Activated CD4-positive, alpha-beta memory T cell treated with anti-CD3 and anti-CD28 coated beads for 36 hours (primary cell): ENCODE measurements at regions not wholly inside any gene's neighbourhood (a gene's known extent, or its start where the extent isn't known, plus 50 kb on each side); places are given as distances from the start of the nearest gene placed in this dataset.
"Not testable (repeated sequence)": the region's sequence is repeated elsewhere in the genome, so short reads cannot be mapped to it uniquely, and the experiment has no call there.

Experiments
- CTCF ChIA-PET: fragments of 350-600 bp; sonication (Branson Sonifier 250); formaldehyde crosslinking; loops from one replicate; lab custom pipeline; 2021; ENCODE audit warnings: antibody characterized with exemption, inconsistent platforms; lab: Charles Lee
- POLR2A ChIA-PET: fragments of 350-600 bp; sonication (Branson Sonifier 250); formaldehyde crosslinking; loops from one replicate; lab custom pipeline; 2021; ENCODE audit warnings: antibody characterized with exemption; lab: Charles Lee
- DNase-seq: peaks from one replicate; pipeline ENCODE4 v3.0.0-alpha.2; 2020
- H3K27ac Mint-ChIP-seq: one replicate; pipeline ENCODE4 v1.8.0; 2021; ENCODE audit warnings: mixed read lengths
- H3K27me3 Mint-ChIP-seq: one replicate; pipeline ENCODE4 v1.8.0; 2021; ENCODE audit warnings: mixed read lengths
- H3K36me3 Mint-ChIP-seq: one replicate; pipeline ENCODE4 v1.8.0; 2021; ENCODE audit warnings: mixed read lengths
- H3K4me1 Mint-ChIP-seq: one replicate; pipeline ENCODE4 v1.8.0; 2021; ENCODE audit warnings: low read depth, mixed read lengths
- H3K4me3 Mint-ChIP-seq: one replicate; pipeline ENCODE4 v1.8.0; 2021; ENCODE audit warnings: mild to moderate bottlenecking, mixed read lengths
- H3K9me3 Mint-ChIP-seq: one replicate; pipeline ENCODE4 v1.8.0; 2021; ENCODE audit warnings: mixed read lengths
- intact Hi-C: fragments of 100-400 bp; cut with micrococcal nuclease; formaldehyde crosslinking; loops from one replicate; pipeline ENCODE4 v1.15.1; 2023

DNA sequence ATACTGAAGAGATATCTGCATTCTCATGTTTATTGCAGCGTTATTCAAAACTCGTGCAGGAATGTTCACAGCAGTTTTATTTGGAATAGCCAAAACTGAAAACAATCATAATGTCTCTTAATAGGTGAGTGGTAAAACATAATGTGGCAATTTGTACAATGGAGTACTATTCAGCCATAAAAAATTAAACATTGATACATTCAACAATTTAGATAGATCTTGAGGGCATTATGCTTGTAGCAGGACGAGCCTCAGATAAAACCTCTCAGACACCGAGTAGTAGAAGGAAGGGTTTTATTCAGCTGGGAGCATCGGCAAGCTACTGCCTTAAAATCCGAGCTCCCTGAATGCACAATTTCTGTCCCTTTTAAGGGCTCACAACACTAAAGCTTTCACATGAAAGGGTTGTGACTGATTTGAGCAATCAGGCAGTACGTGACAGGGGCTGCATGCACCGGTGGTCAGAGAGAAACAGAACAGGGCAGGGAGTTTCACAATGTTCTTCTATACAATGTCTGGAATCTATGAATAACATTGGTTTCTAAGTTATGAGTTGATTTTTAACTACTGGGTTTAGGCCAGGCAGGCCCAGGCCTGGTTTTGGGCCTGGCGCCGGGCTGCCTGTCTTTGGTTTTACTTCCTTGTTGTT, 195.3 kb upstream of the PRSS16 start:
- H3K4me1 Mint-ChIP-seq, H3K36me3 Mint-ChIP-seq, DNase-seq, H3K9me3 Mint-ChIP-seq, CTCF ChIA-PET, intact Hi-C loops, POLR2A ChIA-PET, H3K27ac Mint-ChIP-seq, H3K4me3 Mint-ChIP-seq: not testable (repeated sequence)
- H3K27me3 Mint-ChIP-seq: peaks cover 17% of the 10 kb centered on the region

DNA sequence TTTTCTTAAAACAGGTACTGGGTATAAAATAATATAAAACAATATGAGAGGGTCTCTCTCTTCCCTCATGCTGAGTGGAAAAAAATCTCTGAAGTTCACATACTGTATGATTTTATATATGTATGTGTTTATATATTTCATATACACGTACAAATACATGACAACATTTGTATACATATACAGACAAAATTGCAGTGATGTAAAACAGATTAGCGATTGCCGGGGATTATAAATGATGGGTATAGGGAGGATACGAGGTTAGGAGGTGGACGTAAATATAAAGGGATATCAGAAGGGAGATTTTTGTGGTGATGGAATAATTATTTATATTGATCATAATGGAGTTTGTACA, 194.8 kb upstream of the PRSS16 start:
- Mint-ChIP-seq H3K36me3 (no peaks in the 10 kb centered on the region), H3K9me3 (no peaks in the 10 kb centered on the region), H3K4me3 (no peak overlapping the region), H3K4me1 (no peaks in the 10 kb centered on the region), H3K27me3 (peaks cover 15% of the 10 kb centered on the region), H3K27ac (no peak overlapping the region)
- ChIA-PET POLR2A (no interaction called here), CTCF (no interaction called here)
- DNase-seq: no peak
- intact Hi-C loops: no loop called here

- Mint-ChIP-seq H3K36me3 (no peaks in the 10 kb centered on the region), H3K9me3 (no peaks in the 10 kb centered on the region), H3K27me3 (peaks cover 15% of the 10 kb centered on the region), H3K27ac (no peak overlapping the region), H3K4me3 (no peak overlapping the region), H3K4me1 (no peaks in the 10 kb centered on the region)
- CTCF ChIA-PET: no interaction called here
- POLR2A ChIA-PET: no interaction called here
- intact Hi-C loops: no loop called here
- no peak for DNase-seq
Measured at GRCh38 chr6:27053738-27054137, 193.8 kb upstream of the PRSS16 start.

DNA sequence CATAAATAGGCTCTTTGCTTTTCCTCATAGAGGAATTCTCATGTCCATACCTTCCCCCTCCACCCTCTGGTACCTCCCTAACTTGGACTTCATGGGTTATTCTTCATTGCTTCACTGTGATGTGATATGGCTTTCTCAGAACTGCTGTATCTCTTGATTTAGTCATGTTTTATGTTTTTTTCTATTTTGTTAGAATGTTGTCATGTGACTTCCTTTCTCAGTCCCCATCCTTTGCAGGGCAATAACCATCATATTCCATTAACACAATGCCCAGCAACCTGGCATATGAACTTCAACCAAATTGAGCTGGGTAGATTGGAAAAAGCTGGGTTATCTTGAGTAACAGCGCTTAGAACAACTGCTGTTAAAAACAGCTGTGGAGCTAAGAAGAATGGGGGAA, 190.9 kb upstream of the PRSS16 start:
- H3K27me3 Mint-ChIP-seq: peaks cover 16% of the 10 kb centered on the region

DNA sequence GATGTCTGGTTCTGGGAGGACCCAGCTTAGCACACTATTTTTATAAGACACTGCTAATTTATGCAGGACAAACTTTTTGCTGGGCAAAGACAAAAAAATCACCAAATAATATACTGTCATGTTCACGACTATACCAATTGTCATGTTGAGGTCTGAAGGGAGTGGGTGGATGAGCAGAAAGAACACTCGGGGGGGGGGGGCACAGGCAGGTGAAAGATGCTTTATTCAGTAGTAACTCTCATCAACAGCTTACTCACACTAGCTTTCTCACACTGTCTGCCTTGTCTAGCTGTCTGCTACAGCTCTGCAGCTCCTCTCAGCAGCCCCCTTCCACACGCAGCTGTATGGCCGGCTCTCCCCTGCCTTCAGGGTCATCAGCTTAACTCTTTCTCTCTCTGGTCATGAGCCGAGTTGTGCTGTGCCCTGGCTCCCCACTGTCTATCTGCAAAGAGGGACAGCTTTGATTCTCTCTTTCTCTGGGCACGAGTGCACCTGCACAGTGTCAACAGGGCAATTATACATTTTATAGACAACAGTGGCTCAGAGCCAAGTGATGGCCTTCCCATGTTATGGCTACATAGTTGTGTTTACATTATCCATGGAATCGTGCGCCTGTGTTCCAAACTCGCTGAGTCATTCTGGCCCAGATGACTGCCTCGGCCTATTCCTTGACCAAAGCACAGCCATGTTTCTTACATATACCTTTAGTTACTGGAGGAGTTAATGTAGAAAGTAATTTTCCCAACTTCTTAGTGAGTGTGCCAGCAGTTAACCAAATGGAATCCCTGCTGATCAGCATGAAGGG, 187.7 kb upstream of the PRSS16 start:
- intact Hi-C loops: no loop called here
- Mint-ChIP-seq H3K9me3 (no peaks in the 10 kb centered on the region), H3K4me3 (no peak overlapping the region), H3K27me3 (peaks cover 15% of the 10 kb centered on the region), H3K27ac (no peak overlapping the region), H3K36me3 (no peaks in the 10 kb centered on the region), H3K4me1 (no peaks in the 10 kb centered on the region)
- POLR2A ChIA-PET: no interaction called here
- no peak for DNase-seq
- CTCF ChIA-PET: no interaction called here

More for the DNA sequence above, 190.9 kb upstream of the PRSS16 start:
- intact Hi-C loops: no loop called here
- H3K4me3 Mint-ChIP-seq: no peak overlapping the region
- no peaks in the 10 kb centered on the region for H3K36me3 Mint-ChIP-seq
- H3K9me3 Mint-ChIP-seq: no peaks in the 10 kb centered on the region
- DNase-seq: no peak
- H3K27ac Mint-ChIP-seq: no peak overlapping the region
- ChIA-PET POLR2A (no interaction called here), CTCF (no interaction called here)
- H3K4me1 Mint-ChIP-seq: no peaks in the 10 kb centered on the region

DNA sequence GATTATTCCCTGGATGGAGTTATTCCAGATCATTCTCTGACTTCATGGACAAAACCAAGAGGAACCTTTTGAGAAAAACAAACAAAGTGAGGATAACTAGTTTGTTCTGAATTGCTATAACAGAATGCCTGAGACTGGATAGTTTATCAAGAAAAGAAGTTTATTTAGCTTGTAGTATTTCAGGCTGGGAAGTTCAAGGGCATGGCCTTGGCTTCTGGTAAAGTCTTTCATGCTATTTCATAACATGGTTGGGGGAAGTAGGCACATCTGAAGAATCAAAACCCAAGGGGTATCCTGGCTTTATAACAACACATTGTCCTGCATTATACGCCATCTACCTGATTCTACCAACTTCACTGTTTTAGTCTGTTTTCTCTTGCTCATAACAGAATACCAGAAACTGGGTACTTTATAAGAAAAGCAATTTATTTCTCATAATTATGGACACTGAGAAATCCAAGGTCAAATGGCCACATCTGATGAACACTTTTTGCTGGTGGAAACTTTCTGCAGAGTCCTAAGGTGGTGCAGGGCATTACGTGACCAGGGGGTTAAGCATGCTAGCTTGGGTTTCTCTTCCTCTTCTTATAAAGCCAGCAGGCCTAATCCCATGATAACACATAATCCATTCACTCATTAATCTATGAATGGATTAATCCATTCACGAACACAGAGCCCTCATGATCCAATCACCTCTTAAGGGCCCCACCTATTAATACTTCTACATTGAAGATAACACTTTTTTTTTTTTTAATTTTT, 186.1 kb upstream of the PRSS16 start:
- Mint-ChIP-seq H3K9me3 (no peaks in the 10 kb centered on the region), H3K27me3 (peaks cover 17% of the 10 kb centered on the region), H3K27ac (no peak overlapping the region), H3K36me3 (no peaks in the 10 kb centered on the region), H3K4me3 (no peak overlapping the region), H3K4me1 (no peaks in the 10 kb centered on the region)
- POLR2A ChIA-PET: no interaction called here
- DNase-seq: no peak
- CTCF ChIA-PET: no interaction called here
- intact Hi-C loops: no loop called here

DNA sequence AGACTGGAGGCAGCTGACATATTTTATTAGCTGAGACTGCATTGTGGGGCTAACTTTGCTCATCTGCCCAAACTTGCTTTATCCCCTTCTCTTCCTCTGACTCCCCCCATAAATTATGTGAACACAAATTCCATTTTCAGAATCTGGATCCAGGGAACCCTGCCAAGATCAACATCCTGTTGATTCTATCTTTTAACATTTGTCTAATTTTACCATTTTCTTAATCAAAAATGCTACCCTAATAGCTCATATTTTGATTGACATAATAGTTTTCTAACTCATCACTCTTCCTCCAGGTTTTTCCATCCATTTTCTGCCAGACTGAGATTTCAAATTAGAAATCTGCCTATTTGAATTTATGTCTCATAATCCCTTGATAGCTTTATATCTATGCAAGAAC, 184.7 kb upstream of the PRSS16 start:
- H3K27me3 Mint-ChIP-seq: peaks cover 13% of the 10 kb centered on the region
- ChIA-PET POLR2A (no interaction called here), CTCF (no interaction called here)
- no peaks in the 10 kb centered on the region for H3K36me3 Mint-ChIP-seq
- no peaks in the 10 kb centered on the region for H3K9me3 Mint-ChIP-seq
- H3K4me3 Mint-ChIP-seq: no peak overlapping the region
- no peaks in the 10 kb centered on the region for H3K4me1 Mint-ChIP-seq
- H3K27ac Mint-ChIP-seq: no peak overlapping the region
- DNase-seq: no peak
- intact Hi-C loops: no loop called here

- ChIA-PET POLR2A (no interaction called here), CTCF (no interaction called here)
- Mint-ChIP-seq H3K9me3 (no peaks in the 10 kb centered on the region), H3K27ac (no peak overlapping the region), H3K4me1 (no peaks in the 10 kb centered on the region), H3K36me3 (no peaks in the 10 kb centered on the region), H3K4me3 (no peak overlapping the region), H3K27me3 (peaks cover 11% of the 10 kb centered on the region)
- intact Hi-C loops: no loop called here
- DNase-seq: no peak
Measured at GRCh38 chr6:27065183-27065582, 182.3 kb upstream of the PRSS16 start.

DNA sequence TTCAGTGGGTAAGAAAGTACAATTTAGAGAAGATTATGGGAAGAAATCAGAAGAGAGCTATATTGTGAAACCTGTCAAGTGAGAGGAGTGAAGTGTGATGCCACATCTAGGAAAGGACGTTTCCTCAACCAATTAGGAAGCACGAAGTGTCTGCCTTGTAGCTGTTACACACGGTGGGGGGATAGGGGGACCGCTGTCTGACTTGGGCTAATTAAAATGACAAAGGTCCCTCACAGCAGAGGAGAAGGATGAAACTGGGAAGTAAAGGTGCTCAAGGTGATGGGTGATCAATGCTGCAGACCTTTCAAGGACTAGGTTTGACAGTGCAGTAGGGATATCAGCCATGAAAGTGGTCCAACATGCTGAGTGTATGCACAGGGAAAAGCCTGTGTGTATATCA, 181.1 kb upstream of the PRSS16 start:
- intact Hi-C loops: no loop called here
- Mint-ChIP-seq H3K4me1 (no peaks in the 10 kb centered on the region), H3K36me3 (no peaks in the 10 kb centered on the region), H3K4me3 (no peak overlapping the region), H3K9me3 (no peaks in the 10 kb centered on the region), H3K27me3 (peaks cover 14% of the 10 kb centered on the region), H3K27ac (no peak overlapping the region)
- ChIA-PET POLR2A (no interaction called here), CTCF (no interaction called here)
- no peak for DNase-seq

GRCh38 chr6:27066802-27067201, 180.7 kb upstream of the PRSS16 start:
- intact Hi-C loops: no loop called here
- Mint-ChIP-seq H3K4me1 (no peaks in the 10 kb centered on the region), H3K4me3 (no peak overlapping the region), H3K27me3 (peaks cover 14% of the 10 kb centered on the region), H3K36me3 (no peaks in the 10 kb centered on the region), H3K27ac (no peak overlapping the region), H3K9me3 (no peaks in the 10 kb centered on the region)
- ChIA-PET CTCF (no interaction called here), POLR2A (no interaction called here)
- no peak for DNase-seq

GRCh38 chr6:27073441-27073840, 174.1 kb upstream of the PRSS16 start:
- CTCF ChIA-PET: no interaction called here
- no peak for DNase-seq
- Mint-ChIP-seq H3K36me3 (no peaks in the 10 kb centered on the region), H3K4me3 (no peak overlapping the region), H3K9me3 (no peaks in the 10 kb centered on the region), H3K27me3 (peaks cover 15% of the 10 kb centered on the region), H3K27ac (no peak overlapping the region), H3K4me1 (peaks cover 1% of the 10 kb centered on the region)
- POLR2A ChIA-PET: no interaction called here
- intact Hi-C loops: no loop called here

DNA sequence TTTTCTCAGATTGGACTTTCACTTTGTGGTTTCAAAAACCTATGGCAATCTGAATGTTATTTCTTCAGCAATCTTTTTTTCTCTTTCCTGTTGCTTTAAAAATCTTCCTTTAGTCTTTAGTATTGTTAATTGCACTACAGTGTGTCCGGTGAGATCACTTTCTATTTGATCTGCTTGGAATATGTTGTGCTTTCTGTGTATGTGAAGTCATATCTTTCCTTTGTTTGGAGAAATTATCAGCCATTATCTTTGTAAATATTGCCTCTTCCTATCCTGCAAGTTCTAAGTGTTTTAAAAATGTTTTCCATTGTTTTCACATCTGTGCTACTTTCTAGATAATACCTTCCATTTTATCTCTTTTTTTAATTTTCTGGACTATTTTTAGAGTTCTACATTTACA, 171.4 kb upstream of the PRSS16 start:
- Mint-ChIP-seq H3K27ac (no peak overlapping the region), H3K36me3 (no peaks in the 10 kb centered on the region), H3K4me1 (peaks cover 3% of the 10 kb centered on the region), H3K4me3 (no peak overlapping the region), H3K9me3 (no peaks in the 10 kb centered on the region), H3K27me3 (peaks cover 13% of the 10 kb centered on the region)
- ChIA-PET POLR2A (no interaction called here), CTCF (no interaction called here)
- no peak for DNase-seq
- intact Hi-C loops: no loop called here
